ENCODE measurements at regions not wholly inside any gene's neighbourhood (a gene's known extent, or its start where the extent isn't known, plus 50 kb on each side); places are given as distances from the start of the nearest gene placed in this dataset.
"Not testable (repeated sequence)": the region's sequence is repeated elsewhere in the genome, so short reads cannot be mapped to it uniquely, and the experiment has no call there.

DNA sequence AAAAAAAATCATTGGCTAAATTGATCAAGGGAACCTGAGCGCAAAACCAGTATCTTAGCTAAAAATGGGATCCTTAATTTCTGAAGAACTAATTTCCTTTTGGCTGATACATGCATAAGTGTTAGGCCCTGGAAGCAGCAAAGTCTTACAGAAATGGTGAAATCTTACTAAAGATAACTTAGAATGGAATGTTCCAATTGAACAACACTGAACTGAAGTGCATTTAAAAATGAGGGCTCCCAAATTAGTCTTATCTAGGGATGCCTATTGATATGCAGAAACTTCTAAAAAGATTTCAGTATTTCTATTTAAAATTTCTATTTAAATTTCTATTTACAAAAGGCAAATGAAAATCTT lies 120.7 kb upstream of the BANK1 start:
- no peak for DNase-seq

DNA sequence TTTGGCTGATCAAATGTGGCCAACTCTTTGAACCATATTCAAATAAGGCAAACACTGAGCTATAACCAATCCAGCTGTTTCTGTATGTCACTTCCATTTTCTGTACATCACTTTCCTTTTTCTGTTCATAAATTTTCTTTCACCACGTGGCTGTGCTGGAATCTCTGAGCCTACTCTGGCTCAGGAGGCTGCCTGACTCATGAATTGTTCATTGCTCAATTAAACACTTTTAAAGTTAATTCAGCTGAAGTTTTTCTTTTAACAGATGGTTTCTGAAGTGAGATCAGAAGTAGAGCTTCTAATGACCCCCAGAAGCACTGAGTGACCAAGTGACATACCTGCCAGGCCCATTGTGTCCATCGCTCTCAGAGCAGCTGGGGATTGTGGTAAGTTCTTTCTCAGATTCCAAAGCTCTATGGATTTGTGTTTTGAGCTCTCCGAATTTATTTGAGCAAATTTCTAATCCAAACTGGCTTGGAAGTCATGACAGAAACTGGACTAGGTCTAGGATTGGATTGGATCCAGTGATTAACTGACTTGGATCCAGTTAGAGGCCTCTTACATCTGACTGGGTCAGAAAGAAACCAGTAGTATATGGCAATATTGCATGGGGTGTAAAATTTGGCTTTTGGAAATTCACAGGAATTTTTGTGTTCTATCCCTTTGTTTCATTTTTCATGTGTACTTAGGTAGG lies 121.2 kb upstream of the BANK1 start:
- DNase-seq, result no peak

DNA sequence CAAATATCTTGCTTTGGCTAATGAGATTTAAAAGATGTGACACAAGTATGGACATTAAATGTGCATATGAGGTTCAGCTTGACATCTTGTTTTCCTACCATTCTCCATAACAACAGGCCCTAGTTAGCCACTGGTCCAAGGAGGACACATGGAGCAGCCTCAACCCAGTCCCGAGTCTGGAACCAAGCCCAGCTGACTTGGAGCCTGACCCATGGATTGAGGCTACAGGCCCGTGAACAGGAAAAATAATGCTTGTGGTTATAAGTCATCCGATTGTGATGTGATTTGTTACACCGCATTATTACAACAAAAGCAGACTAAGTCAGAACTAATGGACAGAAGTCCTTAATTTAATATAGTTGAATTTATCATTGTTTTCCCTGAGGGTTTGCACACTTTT lies 123.2 kb upstream of the BANK1 start:
- DNase-seq, result no peak

DNA sequence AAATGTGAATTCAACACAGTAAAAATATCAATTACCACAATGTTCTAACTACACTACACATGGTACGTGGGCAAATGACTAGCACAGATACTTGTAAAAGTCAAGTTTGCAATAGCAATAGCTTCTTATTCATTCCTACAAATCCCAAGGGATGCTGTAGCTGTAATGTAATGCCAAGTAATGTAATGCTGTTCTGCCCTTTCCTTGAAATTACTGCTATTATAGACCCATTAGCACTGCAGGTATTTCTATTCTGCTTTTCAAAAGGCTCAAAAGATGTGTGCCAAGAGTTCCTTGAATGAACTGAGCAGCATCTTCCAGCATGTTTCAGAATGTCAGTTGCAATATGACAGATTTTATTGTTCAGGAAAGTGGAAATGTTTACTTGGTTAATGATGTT lies 129.9 kb upstream of the BANK1 start:
- DNase-seq, result no peak

DNA sequence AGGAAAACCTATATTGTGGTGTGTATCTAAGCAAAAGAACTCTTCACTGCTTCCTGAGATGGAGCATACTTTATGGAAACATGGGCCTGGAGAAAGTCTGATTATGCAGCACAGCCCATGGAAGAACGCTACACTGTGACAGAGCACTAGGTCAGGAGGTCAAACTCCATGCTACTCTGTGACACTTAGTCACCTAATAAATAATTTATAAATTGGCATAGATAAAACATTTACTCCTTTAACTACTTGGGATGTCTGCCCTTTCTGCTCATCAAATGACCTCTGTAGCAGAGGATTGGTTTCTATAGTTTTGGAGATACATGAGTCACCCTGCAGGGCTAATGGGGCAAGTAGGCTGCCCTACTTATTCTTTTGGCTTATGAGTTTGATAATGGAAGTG lies 134.7 kb upstream of the BANK1 start:
- DNase-seq, result no peak

DNA sequence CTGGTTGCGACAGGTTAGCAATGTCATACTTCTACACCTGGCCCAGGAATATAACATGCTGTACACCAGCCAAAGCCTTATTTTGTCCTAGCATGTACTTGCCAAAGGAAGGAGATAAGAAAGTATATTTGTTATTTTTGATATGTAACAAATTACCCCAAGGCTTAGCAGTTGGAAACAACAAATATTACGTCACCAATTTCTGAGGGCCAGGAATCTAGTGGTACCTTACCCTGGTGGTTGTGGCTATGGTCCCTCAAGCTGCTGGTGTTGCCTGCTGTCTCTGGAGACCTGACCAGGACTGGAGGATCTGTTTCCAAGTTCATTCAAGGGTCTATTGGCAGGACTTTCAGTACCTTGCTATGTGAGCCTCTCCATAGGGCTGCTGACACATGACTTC lies 135.5 kb upstream of the BANK1 start:
- no peak for DNase-seq

DNA sequence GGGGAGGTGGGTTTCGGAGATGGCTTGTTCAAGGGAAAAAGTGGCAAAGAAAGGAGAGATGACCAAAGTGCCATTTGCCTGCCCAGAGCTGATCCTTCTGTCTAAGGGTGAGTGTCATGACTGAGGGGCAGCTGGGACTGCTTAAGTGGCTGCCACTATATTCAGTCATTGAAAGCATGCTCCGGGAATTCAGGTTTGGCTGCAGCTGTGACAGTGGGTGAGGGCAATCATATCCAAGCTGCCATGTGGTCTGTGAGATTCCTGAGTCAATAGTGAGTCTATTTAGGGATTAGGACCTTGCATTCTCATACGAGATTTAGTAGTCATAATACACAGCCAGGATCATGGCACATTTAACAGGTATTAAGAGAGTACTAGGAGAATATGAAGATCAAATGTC lies 138.8 kb upstream of the BANK1 start:
- no peak for DNase-seq

DNA sequence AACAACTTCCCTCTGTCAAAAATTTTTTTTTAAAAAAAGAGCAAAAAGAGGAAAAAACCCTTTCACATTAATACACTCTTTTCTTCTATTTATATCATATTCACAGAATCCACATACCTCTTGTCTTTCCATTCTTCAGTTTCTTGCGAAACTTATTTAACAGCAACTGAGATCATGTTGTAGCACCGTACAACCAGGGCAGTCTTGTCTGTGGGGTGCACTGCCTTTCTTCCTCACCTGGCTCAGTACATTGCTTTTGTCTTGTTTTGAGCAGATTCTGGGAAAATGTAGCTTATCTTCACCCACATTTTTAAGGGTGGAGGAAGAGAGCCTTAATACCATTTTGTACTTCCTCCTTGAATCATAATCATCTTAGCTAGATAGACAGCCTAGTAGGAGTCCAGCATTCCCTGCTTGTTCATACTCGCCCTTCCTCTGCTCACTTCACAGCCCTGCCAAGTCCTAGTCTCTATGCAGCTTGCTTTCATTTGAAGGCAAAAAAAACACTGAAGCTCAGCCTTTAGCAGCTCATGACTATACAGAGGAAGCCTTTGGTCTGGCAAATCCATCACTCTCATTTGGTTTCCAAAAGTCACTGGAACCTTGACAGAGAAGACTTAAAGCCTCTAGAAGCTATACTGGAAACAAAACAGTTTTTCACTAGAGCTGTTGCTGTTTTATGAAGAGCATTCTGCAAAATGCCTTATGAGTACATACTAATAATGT lies 140.6 kb upstream of the BANK1 start:
- peak; percentile 54 for DNase-seq

DNA sequence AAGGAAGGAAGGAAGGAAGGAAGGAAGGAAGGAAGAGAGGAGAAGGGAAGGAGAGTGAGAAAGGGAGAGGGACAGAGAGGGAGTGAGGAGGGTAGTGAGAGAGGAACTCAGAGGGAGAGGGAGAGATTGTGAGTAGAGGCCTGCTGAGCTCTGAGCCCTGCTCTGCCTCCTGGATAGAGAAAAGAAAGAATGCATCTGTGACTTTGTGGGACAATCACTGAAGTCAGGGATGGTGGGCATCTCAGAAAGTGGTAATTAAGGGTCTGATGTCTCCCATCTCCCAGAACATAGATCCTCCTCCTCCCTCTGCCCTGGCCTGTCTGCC lies 142.9 kb upstream of the BANK1 start:
- no peak for DNase-seq

DNA sequence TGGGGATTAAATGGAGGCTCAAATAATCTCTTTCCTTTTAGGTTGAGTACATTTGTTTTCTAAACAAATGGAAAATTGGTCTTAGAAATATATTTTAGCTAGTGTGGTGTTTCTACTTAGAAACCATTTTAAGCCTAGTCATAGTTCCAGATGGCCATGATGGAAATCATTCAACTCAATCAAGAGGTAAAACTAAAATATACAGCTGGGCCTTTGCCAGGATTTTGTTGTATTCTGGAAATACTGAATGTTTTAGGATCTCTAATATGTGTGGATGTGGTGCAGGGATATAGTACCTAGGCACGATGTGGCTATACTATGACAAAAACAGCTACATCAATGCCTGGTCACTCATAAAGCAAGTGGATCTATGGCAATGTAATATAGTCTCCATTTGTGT lies 146.0 kb upstream of the BANK1 start:
- no peak for DNase-seq

DNA sequence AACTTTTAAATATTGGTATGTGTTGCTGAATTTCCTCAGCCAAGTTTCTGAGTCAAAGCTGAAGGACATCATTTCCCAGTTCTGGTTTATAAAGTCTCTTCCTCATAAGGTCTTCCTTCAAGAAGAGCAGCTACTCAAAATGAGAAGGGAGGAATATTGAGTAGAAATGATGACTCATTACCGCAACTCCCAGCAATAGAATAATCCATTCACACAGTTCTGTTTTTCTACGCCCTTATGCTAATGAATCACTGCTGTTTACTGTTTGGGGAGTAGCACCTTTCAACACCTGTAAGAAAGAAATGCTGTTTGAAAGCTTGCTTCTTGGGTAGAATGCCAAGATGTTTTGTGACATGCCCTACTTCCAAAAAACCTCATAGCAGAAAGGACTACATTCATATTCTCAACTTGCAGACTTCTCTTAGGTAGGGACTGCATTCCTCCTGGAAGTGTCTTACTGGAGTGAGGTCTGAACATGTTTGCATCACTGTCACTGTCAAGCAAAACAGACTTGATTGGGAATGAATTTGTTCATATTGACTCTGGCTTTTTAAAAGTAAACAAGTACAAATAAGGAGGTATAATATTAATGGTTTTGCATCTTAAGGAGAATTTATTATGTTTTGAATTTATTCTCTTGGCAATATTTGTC lies 147.2 kb upstream of the BANK1 start:
- no peak for DNase-seq

DNA sequence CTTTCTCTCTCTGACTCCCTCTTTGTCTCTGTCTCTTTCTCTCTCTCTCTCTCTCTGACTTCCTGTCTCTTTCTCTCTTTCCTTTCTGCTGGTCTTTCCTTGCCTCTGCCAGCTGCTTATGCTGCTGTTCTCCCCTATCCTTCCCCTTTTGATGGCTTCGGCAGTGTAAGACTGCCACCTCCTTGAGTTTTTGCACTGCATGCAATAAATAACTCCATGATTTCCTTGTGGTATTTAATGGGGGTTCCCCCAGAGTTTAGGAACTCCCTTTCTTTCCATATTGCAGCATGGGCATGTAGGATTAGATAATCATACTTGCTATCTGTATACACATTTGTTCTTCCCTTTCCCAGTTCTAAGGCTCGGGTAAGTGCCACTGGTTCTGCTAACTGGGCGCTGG lies 157.8 kb upstream of the BANK1 start:
- DNase-seq, result not testable (repeated sequence)

DNA sequence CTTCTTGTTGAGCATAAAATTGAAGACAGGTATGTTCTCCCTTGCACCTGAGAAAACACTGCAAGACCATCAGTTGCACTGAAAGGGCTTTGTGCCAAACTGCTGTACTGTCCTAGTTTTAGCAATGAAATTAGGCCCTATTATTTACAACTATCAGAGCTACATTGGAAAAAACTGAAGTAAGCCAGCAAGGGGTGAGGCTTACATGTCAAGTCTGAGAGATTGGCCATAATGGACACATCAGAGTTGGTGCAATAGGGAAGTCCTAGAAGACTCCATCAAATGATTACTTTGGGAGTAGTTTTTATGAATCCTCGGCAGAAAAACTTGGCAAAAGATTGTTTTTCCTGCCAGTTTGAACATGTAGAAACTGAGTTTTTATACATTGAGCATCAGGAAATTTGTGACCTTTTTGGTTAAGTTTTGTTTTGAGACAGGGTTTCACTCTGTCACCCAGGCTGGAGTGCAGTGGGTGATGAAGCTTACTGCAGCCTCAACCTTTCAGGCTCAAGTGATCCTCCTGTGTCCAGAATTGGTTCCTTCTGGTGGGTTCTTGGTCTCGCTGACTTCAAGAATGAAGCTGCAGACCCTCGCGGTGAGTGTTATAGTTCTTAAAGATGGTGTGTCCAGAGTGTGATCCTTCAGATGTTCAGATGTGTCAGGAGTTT lies 160.1 kb upstream of the BANK1 start:
- no peak for DNase-seq

DNA sequence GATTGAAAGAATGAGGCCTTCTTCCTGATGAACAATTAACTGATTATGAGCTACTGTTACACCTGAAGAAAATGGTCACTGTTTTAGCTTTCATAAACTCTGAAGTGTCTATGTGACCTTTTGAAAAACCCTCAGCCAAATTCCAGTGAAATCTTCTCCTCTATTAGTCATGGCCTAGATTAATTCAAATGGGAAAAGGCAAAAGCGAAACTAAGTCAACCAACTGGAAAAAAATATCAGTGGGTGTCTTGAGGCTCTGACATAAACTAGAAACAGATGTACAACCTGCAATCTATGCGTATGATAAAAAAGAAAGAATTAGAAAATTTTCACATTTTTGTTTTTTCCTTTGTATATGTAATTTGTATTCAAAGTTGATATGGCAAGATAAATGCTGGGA lies 169.4 kb upstream of the BANK1 start:
- DNase-seq, result no peak

DNA sequence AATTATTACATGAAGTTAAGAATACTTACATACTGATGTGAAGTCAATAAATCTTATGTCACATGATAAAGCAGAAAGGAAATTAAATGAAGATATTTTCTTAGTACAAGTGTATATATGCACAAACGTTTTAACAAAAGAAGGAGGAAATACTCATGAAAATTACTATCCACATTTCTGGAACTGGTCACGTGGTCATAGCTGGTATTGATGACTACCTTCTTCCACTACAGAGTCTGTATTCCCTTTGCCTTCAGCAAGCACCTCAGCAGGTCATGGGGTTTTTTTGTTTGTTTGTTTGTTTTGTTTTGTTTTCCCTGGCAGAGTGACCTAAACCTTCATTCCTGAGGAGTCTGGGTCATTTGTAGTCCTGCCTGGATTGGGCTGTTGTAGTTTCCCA lies 174.9 kb upstream of the BANK1 start:
- DNase-seq, result no peak

DNA sequence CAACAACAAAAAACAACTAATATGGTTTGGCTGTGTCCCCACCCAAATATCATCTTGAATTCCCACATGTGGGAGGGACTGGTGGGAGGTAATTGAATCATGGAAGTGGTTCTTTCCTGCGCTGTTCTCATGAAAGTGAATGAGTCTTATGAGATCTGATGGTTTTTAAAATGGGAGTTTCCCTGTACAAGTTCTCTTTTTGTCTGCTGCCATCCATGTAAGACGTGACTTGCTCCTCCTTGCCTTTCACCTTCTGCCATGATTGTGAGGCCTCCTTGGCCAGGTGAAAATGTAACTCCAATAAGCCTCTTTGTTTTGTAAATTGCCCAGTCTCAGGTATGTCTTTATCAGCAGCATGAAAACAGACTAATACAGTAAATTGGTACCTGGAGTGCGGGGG lies 183.5 kb upstream of the BANK1 start:
- DNase-seq, result not testable (repeated sequence)

DNA sequence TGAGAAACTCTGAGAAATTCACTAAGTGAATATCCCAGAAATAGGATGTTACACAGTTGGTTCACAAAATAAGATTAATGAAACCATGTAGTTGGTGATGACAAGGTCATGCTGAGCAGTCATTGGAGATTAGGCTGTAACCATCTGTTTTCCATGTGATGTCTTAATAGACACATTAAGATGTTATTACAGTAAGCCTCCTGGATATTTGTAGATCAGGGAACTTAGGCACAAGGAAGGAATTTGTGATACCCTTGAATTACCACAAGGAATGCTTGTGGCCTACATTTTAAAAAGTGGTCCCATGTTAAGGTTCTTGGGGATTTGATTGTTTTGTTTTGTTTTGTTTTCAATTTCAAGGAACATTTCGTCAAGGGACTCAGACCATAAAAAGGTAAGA lies 185.6 kb upstream of the BANK1 start:
- no peak for DNase-seq

DNA sequence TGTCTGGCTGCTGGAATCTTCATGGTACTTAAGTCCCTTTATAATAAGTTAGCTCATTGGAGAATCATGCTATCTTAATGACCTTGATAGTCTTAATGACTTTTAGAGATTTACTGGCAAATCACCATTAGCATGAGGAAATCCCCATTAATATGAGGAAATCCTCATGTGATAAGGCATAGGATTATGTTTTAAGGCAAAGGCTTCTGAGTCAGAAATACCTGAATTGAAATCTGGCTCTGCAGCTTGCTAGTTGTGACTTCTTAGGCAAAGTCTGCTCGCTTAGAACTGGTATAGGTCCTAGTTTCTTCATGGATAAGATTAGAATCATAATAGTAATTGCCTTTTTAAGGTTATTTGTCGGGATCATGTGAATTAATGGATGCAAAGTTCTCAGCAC lies 190.2 kb upstream of the BANK1 start:
- DNase-seq, result no peak

DNA sequence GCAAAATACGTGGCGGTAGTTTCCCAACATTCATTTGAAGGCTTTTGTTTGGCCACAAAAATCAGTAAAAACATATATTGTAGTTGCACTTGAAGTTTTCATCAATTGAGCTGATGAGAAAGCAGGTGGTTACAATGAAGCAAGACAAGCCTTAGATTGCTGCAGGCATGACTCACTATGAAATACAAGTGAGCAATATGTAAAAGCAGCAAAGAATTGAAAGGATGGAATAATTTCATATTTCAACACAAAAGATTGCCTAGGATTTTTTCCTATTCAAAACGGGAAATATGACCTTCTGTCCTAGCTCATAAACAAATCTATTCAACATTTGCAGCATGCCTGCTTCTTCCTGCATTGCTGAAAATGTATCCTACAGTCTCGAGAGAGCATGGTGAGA lies 190.9 kb upstream of the BANK1 start:
- no peak for DNase-seq

DNA sequence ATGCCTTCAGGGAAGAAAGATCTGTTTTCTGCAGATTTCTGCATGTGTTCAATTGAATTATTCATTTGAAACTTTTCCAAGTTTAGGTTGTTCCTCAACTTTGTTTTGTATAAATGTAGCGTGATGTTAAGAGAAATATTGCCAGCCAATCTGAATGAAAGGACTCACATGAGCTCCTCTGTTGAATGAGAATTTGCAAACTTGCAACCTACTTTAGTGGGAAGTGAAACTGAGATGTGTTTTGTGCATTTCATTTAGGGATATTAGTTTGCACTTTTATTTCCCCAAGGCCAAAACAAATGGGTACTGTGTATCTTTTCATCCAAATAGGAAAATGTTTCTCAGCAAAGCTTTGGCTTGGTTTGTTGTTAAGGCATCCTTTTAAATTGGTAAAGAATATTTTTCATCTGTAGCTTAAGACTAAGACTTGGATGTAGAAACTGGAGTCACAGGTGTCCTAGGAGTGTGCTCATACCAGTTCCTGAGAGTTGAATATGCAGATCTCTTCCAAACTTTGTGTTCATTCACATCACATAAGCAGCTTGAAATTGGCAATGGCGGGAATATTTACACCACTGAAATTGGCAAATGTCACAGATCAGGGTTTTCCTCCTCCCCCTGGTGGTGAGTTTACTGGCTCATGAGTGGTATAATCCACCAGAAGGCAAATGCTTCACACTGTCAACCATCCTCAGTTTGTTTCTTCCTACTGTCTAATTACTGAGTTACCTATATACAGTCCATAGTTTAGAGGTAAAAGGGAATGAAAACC lies 193.6 kb upstream of the BANK1 start:
- peak; percentile 16 for DNase-seq

DNA sequence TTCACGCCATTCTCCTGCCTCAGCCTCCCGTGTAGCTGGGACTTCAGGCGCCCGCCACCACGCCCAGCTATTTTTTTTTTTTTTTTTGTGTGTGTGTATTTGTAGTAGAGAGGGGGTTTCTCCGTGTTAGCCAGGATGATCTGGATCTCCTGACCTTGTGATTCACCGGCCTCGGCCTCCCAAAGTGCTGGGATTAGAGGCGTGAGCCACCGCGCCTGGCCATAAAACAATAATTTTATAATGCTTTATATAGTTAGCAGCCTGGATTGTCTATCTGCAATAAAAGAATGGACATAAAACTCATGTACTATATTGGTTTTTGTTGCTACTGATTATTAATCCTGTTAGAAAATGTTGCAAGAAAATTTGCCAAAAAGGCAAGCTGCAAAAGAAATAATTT lies 195.9 kb upstream of the BANK1 start:
- no peak for DNase-seq

DNA sequence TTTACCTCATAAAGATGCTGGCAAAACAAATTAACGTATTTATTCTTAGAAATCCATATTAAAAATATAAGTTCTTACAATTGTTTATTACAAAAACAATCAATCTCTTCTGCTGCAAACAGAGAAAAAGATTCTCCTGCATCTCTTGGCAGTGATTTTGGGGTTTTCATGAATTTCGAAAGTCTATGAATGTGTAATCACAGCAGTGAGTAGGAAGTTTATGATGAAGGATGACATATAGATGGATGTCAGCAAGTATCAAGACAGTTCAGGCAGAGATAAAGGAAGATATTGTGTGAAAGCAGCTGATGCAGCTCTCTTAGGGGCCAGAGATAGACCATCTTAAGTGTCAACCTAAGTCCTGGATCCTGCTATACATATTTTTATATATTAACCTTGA lies 196.9 kb upstream of the BANK1 start:
- no peak for DNase-seq

DNA sequence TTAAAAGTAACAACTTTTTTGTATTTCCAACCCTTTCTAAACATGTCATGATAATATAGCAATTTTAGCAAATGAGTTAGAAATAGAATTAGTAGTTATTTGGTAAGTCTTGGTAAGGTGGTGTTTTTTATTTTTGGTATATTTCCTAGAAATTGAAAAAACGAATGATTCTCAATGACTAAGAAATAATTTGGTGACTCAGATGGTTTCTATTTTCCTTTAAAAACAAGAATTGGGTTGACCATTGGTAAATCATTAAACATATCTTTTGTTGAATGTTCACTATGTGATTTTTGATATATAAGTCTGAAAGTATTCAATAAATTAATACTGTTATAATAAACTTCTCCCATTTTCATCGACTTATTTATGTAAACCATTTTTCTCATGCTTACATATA lies 206.2 kb upstream of the BANK1 start:
- no peak for DNase-seq
